Limb (tissue), 2 donors: ENCODE measurements at regions not wholly inside any gene's neighbourhood (a gene's known extent, or its start where the extent isn't known, plus 50 kb on each side); places are given as distances from the start of the nearest gene placed in this dataset.
A peak's percentile ranks its signal among the peaks of the same experiment; 100 is the strongest.

Experiments
- DNase-seq, 2 donors: peaks; one replicate each; pipeline ENCODE4 v3.0.0-alpha.2; 2016; ENCODE audit errors: extremely low spot score in 2 of 2

DNA sequence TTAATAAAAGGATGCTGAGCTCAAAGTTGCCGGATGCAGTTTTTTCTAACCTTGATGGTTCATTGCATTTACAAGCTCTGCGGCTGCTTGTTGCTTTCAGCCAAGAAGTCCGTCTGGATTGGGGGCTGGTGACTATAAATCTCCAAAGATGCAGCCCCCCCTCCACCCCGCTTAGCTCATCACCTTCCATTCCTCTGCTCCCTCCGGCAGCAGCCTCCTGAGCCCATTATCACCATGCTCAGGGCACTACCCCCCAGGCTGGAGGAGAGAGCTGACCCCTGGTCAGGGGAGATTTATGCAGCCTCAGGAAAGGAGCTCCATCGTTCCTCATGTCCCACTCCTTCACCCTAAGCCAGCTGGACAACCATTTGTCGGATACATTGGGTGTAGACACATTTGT, 55.3 kb upstream of the ZRANB1 start:
- DNase-seq, result peak in 1 of 2 donors; percentile 37

- DNase-seq, result no peak
Measured at GRCh38 chr10:124888262-124888661, 53.7 kb upstream of the ZRANB1 start.

DNA sequence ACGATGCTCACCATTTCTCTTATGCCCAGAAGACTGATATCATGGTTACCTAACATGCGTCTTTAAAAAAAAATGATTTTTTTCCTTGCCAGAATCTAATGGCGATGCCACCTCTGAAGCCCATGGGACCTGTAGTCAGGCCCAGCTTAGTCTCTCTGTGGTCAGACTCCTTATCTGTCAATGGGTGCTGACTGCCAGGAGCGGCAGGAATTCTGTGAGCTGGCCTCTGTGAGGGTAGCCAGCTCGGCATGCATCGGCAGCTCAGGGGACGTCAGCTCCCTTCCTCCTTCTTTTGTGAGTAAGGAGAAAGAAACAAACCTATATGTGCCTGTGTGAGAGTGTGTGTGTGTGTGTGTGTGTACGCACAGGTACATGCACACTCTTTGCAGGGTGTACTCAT, 49.9 kb upstream of the ZRANB1 start:
- no peak for DNase-seq
